Skeletal muscle tissue (tissue), 3 donors: ENCODE measurements at regions not wholly inside any gene's neighbourhood (a gene's known extent, or its start where the extent isn't known, plus 50 kb on each side); places are given as distances from the start of the nearest gene placed in this dataset.

Experiments
- H3K27ac ChIP-seq: one replicate; pipeline ENCODE4 v1.7.0; 2013; ENCODE audit warnings: mild to moderate bottlenecking, low read depth, low read length, inconsistent platforms
- H3K27me3 ChIP-seq, 3 donors: one replicate each; pipeline ENCODE4 v1.7.0; 2013; ENCODE audit warnings: low read length in 3 of 3; ENCODE audit not compliant: control insufficient read depth in 3 of 3, insufficient read depth in 3 of 3
- H3K36me3 ChIP-seq, 3 donors: one replicate each; pipeline ENCODE4 v1.7.0; 2013; ENCODE audit warnings: low read length in 3 of 3; ENCODE audit not compliant: control insufficient read depth in 3 of 3, insufficient read depth in 3 of 3
- H3K4me1 ChIP-seq, 3 donors: one replicate each; pipeline ENCODE4 v1.7.0; 2013; ENCODE audit warnings: low read length in 3 of 3, mild to moderate bottlenecking in 3 of 3; ENCODE audit not compliant: control insufficient read depth in 3 of 3, insufficient read depth in 3 of 3
- H3K4me3 ChIP-seq, 3 donors: one replicate each; pipeline ENCODE4 v1.7.0; 2013; ENCODE audit warnings: low read length in 3 of 3
- H3K9ac ChIP-seq, 3 donors: one replicate each; pipeline ENCODE4 v1.7.0; 2013; ENCODE audit warnings: low read length in 3 of 3, mild to moderate bottlenecking in 3 of 3, moderate library complexity in 2 of 3, low read depth in 1 of 3
- H3K9me3 ChIP-seq, 3 donors: one replicate each; pipeline ENCODE4 v1.7.0; 2013; ENCODE audit warnings: low read length in 3 of 3; ENCODE audit not compliant: control insufficient read depth in 3 of 3
- donor health status: Osteomylitis.

- H3K4me3 ChIP-seq = no peak overlapping the region
- no peak overlapping the region for H3K27ac ChIP-seq
- no peak overlapping the region for H3K9ac ChIP-seq
- no peaks in the 10 kb centered on the region for H3K9me3 ChIP-seq
- no peaks in the 10 kb centered on the region for H3K4me1 ChIP-seq
- H3K27me3 ChIP-seq = no peaks in the 10 kb centered on the region
- no peaks in the 10 kb centered on the region for H3K36me3 ChIP-seq
These were observed 100.2 kb upstream of the GRIA3 start for GRCh38 chrX:123083924-123084323.

GRCh38 chrX:123084797-123085196, 99.3 kb upstream of the GRIA3 start:
- no peaks in the 10 kb centered on the region for H3K36me3 ChIP-seq
- no peaks in the 10 kb centered on the region for H3K27me3 ChIP-seq
- no peaks in the 10 kb centered on the region for H3K4me1 ChIP-seq
- H3K9ac ChIP-seq = no peak overlapping the region
- no peaks in the 10 kb centered on the region for H3K9me3 ChIP-seq
- H3K27ac ChIP-seq = no peak overlapping the region
- no peak overlapping the region for H3K4me3 ChIP-seq

DNA sequence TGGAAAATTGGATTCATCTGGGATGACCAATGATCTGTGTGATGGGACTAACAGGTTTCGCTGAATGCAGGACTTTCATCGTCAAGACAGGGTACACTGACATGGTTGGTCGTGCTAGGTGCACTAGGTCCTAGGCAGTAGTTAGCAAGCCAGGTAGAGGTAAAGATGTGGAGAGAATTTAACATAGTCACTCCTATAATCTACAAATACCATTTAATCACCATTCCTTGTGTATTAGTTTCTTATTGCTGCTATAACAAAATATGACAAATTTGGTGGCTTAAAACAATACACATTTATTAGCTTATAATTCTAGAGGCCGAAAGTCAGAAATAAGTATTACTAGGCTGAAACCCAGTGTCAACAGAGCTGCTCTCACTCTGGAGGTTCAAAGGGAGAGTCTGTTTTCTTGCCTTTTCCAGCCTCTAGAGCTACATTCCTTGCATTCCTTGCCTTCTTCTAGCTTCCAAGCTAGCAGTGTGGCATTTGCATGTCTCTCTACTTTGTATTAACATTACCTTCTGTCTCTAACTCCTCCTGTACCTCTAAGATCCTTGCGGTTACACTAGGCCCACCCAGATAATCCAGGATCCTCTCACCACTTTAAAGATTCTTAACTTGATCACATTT, 98.7 kb upstream of the GRIA3 start:
- H3K9ac ChIP-seq = no peak overlapping the region
- H3K9me3 ChIP-seq = no peaks in the 10 kb centered on the region
- no peaks in the 10 kb centered on the region for H3K36me3 ChIP-seq
- H3K4me1 ChIP-seq = no peaks in the 10 kb centered on the region
- no peaks in the 10 kb centered on the region for H3K27me3 ChIP-seq
- no peak overlapping the region for H3K27ac ChIP-seq
- H3K4me3 ChIP-seq = no peak overlapping the region

- H3K4me3 ChIP-seq = no peak overlapping the region
- H3K9ac ChIP-seq = no peak overlapping the region
- H3K9me3 ChIP-seq = no peaks in the 10 kb centered on the region
- no peaks in the 10 kb centered on the region for H3K36me3 ChIP-seq
- H3K27ac ChIP-seq = no peak overlapping the region
- H3K4me1 ChIP-seq = no peaks in the 10 kb centered on the region
- no peaks in the 10 kb centered on the region for H3K27me3 ChIP-seq
These were observed 97.3 kb upstream of the GRIA3 start for GRCh38 chrX:123086768-123087167.

- no peak overlapping the region for H3K9ac ChIP-seq
- no peak overlapping the region for H3K4me3 ChIP-seq
- no peaks in the 10 kb centered on the region for H3K36me3 ChIP-seq
- H3K27ac ChIP-seq = no peak overlapping the region
- no peaks in the 10 kb centered on the region for H3K9me3 ChIP-seq
- H3K4me1 ChIP-seq = no peaks in the 10 kb centered on the region
- no peaks in the 10 kb centered on the region for H3K27me3 ChIP-seq
These were observed 96.8 kb upstream of the GRIA3 start for GRCh38 chrX:123087326-123087725.

GRCh38 chrX:123088331-123088730, 95.7 kb upstream of the GRIA3 start:
- H3K9ac ChIP-seq = no peak overlapping the region
- no peak overlapping the region for H3K27ac ChIP-seq
- no peaks in the 10 kb centered on the region for H3K9me3 ChIP-seq
- H3K4me1 ChIP-seq = no peaks in the 10 kb centered on the region
- no peaks in the 10 kb centered on the region for H3K36me3 ChIP-seq
- H3K27me3 ChIP-seq = no peaks in the 10 kb centered on the region
- no peak overlapping the region for H3K4me3 ChIP-seq

- no peaks in the 10 kb centered on the region for H3K4me1 ChIP-seq
- no peak overlapping the region for H3K9ac ChIP-seq
- no peaks in the 10 kb centered on the region for H3K9me3 ChIP-seq
- no peak overlapping the region for H3K4me3 ChIP-seq
- no peaks in the 10 kb centered on the region for H3K36me3 ChIP-seq
- no peak overlapping the region for H3K27ac ChIP-seq
- H3K27me3 ChIP-seq = no peaks in the 10 kb centered on the region
These were observed 95.1 kb upstream of the GRIA3 start for GRCh38 chrX:123088930-123089329.

- Histone ChIP-seq H3K27ac (no peak overlapping the region), H3K9me3 (no peaks in the 10 kb centered on the region), H3K36me3 (no peaks in the 10 kb centered on the region), H3K4me3 (no peak overlapping the region), H3K4me1 (no peaks in the 10 kb centered on the region), H3K27me3 (no peaks in the 10 kb centered on the region), H3K9ac (no peak overlapping the region)
These were observed 90.3 kb upstream of the GRIA3 start for GRCh38 chrX:123093792-123094191.

- H3K36me3 ChIP-seq = no peaks in the 10 kb centered on the region
- no peak overlapping the region for H3K4me3 ChIP-seq
- H3K27ac ChIP-seq = no peak overlapping the region
- H3K4me1 ChIP-seq = no peaks in the 10 kb centered on the region
- H3K9me3 ChIP-seq = no peaks in the 10 kb centered on the region
- no peaks in the 10 kb centered on the region for H3K27me3 ChIP-seq
- no peak overlapping the region for H3K9ac ChIP-seq
These were observed 75.3 kb upstream of the GRIA3 start for GRCh38 chrX:123108513-123109427.

DNA sequence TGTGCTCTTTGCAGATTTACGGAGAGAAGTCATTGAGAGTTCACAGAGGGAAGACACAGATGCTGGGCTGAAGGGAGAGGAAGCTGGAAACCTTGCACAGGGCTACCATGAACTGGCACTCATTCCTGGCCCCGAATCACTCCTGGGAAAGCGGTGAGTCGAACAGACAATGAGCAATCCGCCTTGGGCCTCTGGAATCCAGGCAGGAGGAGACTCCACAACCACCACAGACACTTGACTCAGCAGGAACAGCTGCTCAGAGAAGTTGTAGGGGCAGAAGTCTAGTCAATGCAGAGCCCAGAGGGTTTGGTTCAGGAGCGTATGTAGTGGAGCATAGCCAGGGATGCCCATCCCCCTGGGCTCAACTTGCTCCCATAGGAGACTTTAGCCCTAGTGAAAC, 62.8 kb upstream of the GRIA3 start:
- Histone ChIP-seq H3K4me3 (no peak overlapping the region), H3K9me3 (no peaks in the 10 kb centered on the region), H3K9ac (no peak overlapping the region), H3K36me3 (no peaks in the 10 kb centered on the region), H3K27ac (no peak overlapping the region), H3K4me1 (no peaks in the 10 kb centered on the region), H3K27me3 (no peaks in the 10 kb centered on the region)
